ENCODE measurements at regions not wholly inside any gene's neighbourhood (a gene's known extent, or its start where the extent isn't known, plus 50 kb on each side); places are given as distances from the start of the nearest gene placed in this dataset.

DNA sequence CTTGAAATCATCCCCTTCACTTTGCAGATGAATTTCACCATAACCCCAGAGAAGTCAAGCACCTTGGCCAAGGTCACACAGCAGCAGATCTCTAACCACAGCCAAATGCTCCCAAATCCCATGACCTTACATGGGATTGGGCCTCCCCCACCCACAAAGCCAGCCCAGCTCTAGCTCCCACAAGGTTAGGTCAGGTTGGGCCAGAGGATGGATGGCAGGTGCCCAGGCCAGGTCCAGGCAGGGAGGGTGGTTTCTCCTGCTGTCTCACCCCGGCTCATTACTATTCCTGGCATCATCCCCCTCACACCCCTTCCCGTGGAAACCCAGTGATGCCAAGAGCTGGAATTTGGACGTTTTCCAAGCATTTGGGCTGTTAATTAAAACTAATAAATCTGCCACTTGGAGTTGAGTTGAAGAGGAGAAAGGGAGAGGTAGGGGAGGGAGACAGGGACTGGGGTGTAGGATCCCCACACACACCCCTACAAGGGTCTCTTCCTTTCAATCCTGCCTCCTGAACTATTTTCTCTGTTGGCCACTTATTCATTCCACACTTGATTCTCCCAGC, 181.6 kb downstream of the TMEM132E start:
- H3K4me3 ChIP-seq = no peak overlapping the region
- TF ChIP-seq, protein P1, sequence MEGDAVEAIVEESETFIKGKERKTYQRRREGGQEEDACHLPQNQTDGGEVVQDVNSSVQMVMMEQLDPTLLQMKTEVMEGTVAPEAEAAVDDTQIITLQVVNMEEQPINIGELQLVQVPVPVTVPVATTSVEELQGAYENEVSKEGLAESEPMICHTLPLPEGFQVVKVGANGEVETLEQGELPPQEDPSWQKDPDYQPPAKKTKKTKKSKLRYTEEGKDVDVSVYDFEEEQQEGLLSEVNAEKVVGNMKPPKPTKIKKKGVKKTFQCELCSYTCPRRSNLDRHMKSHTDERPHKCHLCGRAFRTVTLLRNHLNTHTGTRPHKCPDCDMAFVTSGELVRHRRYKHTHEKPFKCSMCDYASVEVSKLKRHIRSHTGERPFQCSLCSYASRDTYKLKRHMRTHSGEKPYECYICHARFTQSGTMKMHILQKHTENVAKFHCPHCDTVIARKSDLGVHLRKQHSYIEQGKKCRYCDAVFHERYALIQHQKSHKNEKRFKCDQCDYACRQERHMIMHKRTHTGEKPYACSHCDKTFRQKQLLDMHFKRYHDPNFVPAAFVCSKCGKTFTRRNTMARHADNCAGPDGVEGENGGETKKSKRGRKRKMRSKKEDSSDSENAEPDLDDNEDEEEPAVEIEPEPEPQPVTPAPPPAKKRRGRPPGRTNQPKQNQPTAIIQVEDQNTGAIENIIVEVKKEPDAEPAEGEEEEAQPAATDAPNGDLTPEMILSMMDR (IDR thresholded peaks at IDR 0.05) = no peak
- no peak overlapping the region for H3K27ac ChIP-seq
- no peak for DNase-seq (ENCODE audit: low spot score)

DNA sequence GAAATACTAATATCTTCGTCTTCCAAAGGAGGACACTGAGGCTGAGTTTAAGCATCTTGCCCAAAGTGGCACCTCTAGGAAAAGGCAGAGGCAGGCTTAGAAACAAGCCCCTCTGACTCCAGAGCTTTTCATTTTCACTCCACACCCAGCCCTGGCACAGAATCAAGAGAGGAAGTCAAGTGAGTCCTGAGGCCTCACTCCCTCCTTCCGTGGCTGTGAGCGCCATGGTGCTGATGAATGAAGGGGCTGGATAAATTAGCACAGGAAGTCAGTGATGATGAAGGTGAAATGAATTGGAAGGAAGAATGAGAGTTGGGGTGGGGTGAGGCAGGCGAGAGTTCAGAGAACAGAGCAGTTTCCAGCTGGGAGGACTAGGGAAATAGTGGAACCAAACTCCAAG, 179.3 kb downstream of the TMEM132E start:
- H3K27ac ChIP-seq = no peak overlapping the region
- TF ChIP-seq, protein P1 (IDR thresholded peaks at IDR 0.05) = no peak
- no peak overlapping the region for H3K4me3 ChIP-seq
- no peak for DNase-seq (ENCODE audit: low spot score)

DNA sequence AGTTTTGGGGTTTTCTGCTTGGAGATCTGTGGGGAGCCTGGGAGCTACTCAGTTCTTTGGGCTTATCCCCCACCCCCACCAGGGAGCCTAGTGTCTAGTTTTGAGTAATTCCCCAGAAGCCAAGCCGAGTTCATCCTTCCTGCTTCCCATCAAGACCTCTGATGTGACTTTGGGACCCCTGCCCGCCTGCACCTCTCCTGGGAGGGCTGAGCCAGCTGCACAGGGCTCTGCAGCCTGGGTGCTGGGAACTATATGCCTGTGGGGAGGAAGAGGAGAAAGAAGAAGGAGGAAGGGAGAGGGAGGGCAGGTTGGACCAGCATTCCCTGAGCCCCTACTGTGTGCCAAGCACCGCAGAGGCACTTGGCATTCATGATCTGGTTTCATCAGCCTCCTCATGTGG, 178.9 kb downstream of the TMEM132E start:
- no peak for DNase-seq (ENCODE audit: low spot score)
- TF ChIP-seq, protein P1 (IDR thresholded peaks at IDR 0.05) = no peak

DNA sequence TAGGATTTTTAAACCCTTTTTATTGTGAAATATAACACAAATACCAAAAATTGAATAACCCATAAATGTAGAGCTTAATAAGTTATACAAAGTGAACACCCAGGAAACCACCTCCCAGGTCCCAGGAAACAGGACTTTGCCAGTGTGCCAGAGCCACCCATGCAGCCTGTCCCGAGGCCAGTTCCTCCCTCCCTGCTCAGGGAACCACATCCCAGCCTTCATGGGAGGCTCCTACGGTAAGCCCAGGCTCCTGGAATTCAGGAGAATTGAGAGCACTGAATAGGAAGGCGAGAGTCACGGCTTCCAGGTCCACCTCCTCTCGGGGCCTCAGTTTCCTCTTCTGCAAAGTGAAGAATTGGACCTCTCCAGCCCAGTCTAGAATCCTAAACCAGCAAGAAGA, 178.2 kb downstream of the TMEM132E start:
- Histone ChIP-seq H3K27ac (no peak overlapping the region), H3K4me3 (no peak overlapping the region)
- TF ChIP-seq, protein P1 (IDR thresholded peaks at IDR 0.05) = no peak
- DNase-seq (ENCODE audit: low spot score) = no peak

More for the DNA sequence above, 178.9 kb downstream of the TMEM132E start:
- H3K27ac ChIP-seq = no peak overlapping the region
- no peak overlapping the region for H3K4me3 ChIP-seq

DNA sequence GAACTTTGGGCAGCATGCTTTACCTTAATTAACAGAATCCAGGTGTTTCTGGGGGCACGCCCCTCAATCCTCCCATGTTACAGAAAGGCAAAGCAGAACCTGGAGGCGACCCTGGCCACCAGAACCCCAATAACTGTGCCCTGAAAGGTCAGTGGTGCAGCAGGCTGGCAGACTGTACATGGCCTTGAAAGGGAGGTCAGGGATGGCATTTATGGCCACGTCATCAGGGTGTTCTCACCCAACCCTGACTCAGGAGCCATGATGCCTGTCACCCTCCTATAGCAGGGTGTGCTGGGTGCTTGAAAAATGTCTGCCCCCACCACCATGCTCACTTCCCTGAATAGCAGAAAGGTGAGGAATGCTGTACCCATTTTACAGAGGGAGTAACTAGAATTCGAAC, 177.7 kb downstream of the TMEM132E start:
- no peak overlapping the region for H3K4me3 ChIP-seq
- no peak overlapping the region for H3K27ac ChIP-seq
- TF ChIP-seq, protein P1 (IDR thresholded peaks at IDR 0.05) = no peak
- DNase-seq (ENCODE audit: low spot score) = no peak

DNA sequence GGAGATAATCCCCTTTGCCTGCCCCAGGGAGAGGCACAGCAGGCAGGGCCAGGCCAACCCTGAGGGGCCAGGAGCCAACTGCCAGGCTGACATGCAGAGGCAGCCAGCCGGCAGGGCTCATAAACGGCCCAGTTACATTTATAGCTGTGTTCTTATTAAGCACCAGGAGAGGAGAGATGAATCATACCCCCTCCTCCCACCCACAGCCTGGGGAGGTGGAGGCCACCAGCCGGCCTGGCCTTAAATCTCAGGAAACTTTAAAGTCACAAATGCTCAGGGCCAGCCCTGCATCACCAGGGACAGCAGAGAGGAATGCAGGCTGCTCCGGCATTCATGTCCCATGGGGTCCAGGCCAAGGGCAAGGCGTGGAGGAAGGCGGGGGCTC, 177.2 kb downstream of the TMEM132E start:
- Histone ChIP-seq H3K4me3 (no peak overlapping the region), H3K27ac (no peak overlapping the region)
- TF ChIP-seq, protein P1 (IDR thresholded peaks at IDR 0.05) = no peak
- DNase-seq (ENCODE audit: low spot score) = no peak

DNA sequence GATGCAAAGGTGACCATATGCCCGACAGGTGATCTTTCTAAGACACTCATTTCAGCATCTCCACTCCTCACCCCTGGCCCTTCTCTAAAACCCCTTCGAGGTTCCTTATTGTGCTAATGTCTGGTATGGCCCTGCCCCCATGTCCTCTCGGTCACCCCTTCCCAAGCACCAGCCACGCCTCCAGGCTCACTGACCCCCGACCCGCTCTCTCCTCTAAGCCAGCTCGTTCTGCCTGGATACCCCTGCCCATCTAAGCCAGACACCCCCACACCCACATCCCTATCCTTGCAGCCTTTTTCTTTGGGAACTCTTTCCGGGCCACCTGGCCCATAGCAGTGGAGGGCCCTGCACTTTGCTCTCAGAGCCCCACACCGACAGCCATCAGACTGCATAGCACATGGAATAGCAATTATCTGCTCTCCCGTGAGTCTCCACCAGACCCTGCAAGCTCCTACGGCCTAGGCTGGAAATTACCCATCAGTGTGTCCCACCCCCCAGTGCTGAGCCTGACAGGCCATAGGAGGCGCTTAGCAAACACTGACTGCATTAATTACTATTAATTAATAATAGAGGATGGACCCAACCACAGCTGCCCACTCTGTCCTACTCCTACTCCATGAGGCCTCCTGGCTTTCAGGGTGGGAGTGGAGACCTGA, 176.7 kb downstream of the TMEM132E start:
- no peak for DNase-seq (ENCODE audit: low spot score)
- Histone ChIP-seq H3K4me3 (no peak overlapping the region), H3K27ac (no peak overlapping the region)
- TF ChIP-seq, protein P1 (IDR thresholded peaks at IDR 0.05) = no peak

Measured in coronary artery (tissue), 2 donors.